Adrenal gland (tissue), 9 donors: ENCODE measurements at regions not wholly inside any gene's neighbourhood (a gene's known extent, or its start where the extent isn't known, plus 50 kb on each side); places are given as distances from the start of the nearest gene placed in this dataset.

Experiments used
- DNase-seq, 7 donors: peaks; one replicate each; pipeline ENCODE4 v3.0.0-alpha.2; 2019 to 2020
- H3K27ac ChIP-seq, 5 donors: fragments of 200-600 bp; sonication (generic) in 4 of 5; 1 replicate in 3 of 5; 2 replicates in 2 of 5; pipeline versions ENCODE4 v1.5.1 to v1.8.0; 2016 to 2020; ENCODE audit warnings: mild to moderate bottlenecking in 1 of 5
- H3K27me3 ChIP-seq: fragments of 200-600 bp; 2 replicates; pipeline ENCODE4 v1.8.0; 2021
- H3K36me3 ChIP-seq, 2 donors: fragments of 200-600 bp; replicated peaks in 1 of 2; 1 replicate in 1 of 2; 2 replicates in 1 of 2; pipeline versions ENCODE4 v1.5.1 to v1.8.0; 2018 to 2022
- H3K4me1 ChIP-seq, 2 donors: fragments of 200-600 bp; replicated peaks in 1 of 2; 1 replicate in 1 of 2; 2 replicates in 1 of 2; pipeline versions ENCODE4 v1.5.1 to v1.8.0; 2018 to 2021
- H3K4me3 ChIP-seq, 4 donors: fragments of 200-600 bp; sonication (generic) in 3 of 4; one replicate each; pipeline ENCODE4 v1.5.1; 2016 to 2018
- H3K9me3 ChIP-seq, 3 donors: fragments of 200-600 bp; sonication (generic) in 1 of 3; replicated peaks in 1 of 3; 1 replicate in 2 of 3; 2 replicates in 1 of 3; pipeline versions ENCODE4 v1.5.1 to v1.8.0; 2016 to 2021
- CTCF ChIP-seq, 6 experiments: fragments of 450-650 bp in 4 of 6; fragments of 200-600 bp in 2 of 6; sonication (generic) in 1 of 6; IDR thresholded peaks; 1 replicate in 5 of 6; 2 replicates in 1 of 6; pipeline versions ENCODE4 v1.5.1 to v1.8.0; 2016 to 2021; ENCODE audit warnings: antibody characterized with exemption in 6 of 6, mild to moderate bottlenecking in 2 of 6, moderate library complexity in 1 of 6
- POLR2A ChIP-seq, 2 donors: fragments of 450-650 bp; IDR thresholded peaks; one replicate each; pipeline ENCODE4 v1.6.1; 2017; ENCODE audit warnings: antibody characterized with exemption in 2 of 2, mild to moderate bottlenecking in 2 of 2, moderate library complexity in 1 of 2
- WGBS, 4 donors: extraction: QIAGEN DNeasy Blood & Tissue Kit in 2 of 4; methylation state at CpG; one replicate each; pipeline versions ENCODE4 v1.1.5 to v1.1.7; 2013 to 2017; 5-methylcytosine and 5-hydroxymethylcytosine counted together
- intact Hi-C, 2 donors: fragments of 100-400 bp; cut with DNase I; formaldehyde crosslinking; loops; one replicate each; pipeline versions ENCODE4 v1.14.1 to v1.15.0; 2022 to 2023
- donor health status: healthy with polysubstance abuse.
- donor health status: Bipolar disorder and iron deficiency.
- donor health status: DM: yes; HTN: yes; CAD: no.
- donor health status: DM: no; HTN: no; CAD: no.
- donor health status: DM: no; HTN: no; CAD: no.

- no peak for TF ChIP-seq CTCF (IDR thresholded peaks at IDR 0.05)
- no peak for TF ChIP-seq POLR2A (IDR thresholded peaks at IDR 0.05)
- intact Hi-C loops: no loop called here
- WGBS, 4 donors: 38 to 53% (median 44%) methylated on average over 6 to 7 of the region's 7 CpGs
- DNase-seq: no peak
- no peak overlapping the region for H3K4me3 ChIP-seq
- no peak overlapping the region for H3K27ac ChIP-seq
- no peaks in the 10 kb centered on the region for H3K4me1 ChIP-seq
- peaks cover 3% of the 10 kb centered on the region for H3K27me3 ChIP-seq
- no peaks in the 10 kb centered on the region for H3K36me3 ChIP-seq
- H3K9me3 ChIP-seq: no peaks in the 10 kb centered on the region
Measured at GRCh38 chr16:54412777-54413455, 126.3 kb upstream of the IRX3 start.

- Histone ChIP-seq H3K27me3 (peaks cover 3% of the 10 kb centered on the region), H3K4me1 (no peaks in the 10 kb centered on the region), H3K9me3 (no peaks in the 10 kb centered on the region), H3K36me3 (no peaks in the 10 kb centered on the region), H3K4me3 (no peak overlapping the region), H3K27ac (no peak overlapping the region)
- 12 to 23% (median 14%) methylated on average over 11 of the region's 11 CpGs for whole genome bisulfite sequencing, 4 donors
- TF ChIP-seq CTCF (IDR thresholded peaks at IDR 0.05) (no peak), POLR2A (IDR thresholded peaks at IDR 0.05) (no peak)
- intact Hi-C loops: no loop called here
- no peak for DNase-seq
Measured at GRCh38 chr16:54412037-54412436, 125.5 kb upstream of the IRX3 start.

GRCh38 chr16:54411544-54411943, 125.0 kb upstream of the IRX3 start:
- H3K36me3 ChIP-seq: no peaks in the 10 kb centered on the region
- WGBS, 4 donors: 18 to 36% (median 30%) methylated on average over 11 of the region's 11 CpGs
- H3K4me3 ChIP-seq: no peak overlapping the region
- peak in 3 of 7 donors; percentile 15 to 66 (median 43) for DNase-seq
- peak overlapping the region in 1 of 5 donors; percentile 22 for H3K27ac ChIP-seq
- intact Hi-C loops: no loop called here
- TF ChIP-seq POLR2A (IDR thresholded peaks at IDR 0.05) (no peak), CTCF (IDR thresholded peaks at IDR 0.05) (no peak)
- H3K4me1 ChIP-seq: no peaks in the 10 kb centered on the region
- H3K27me3 ChIP-seq: peaks cover 3% of the 10 kb centered on the region
- H3K9me3 ChIP-seq: no peaks in the 10 kb centered on the region

- Histone ChIP-seq H3K9me3 (no peaks in the 10 kb centered on the region), H3K4me1 (no peaks in the 10 kb centered on the region), H3K36me3 (no peaks in the 10 kb centered on the region), H3K27me3 (peaks cover 3% of the 10 kb centered on the region), H3K4me3 (no peak overlapping the region), H3K27ac (no peak overlapping the region)
- no peak for DNase-seq
- TF ChIP-seq POLR2A (IDR thresholded peaks at IDR 0.05): no peak
- no peak for TF ChIP-seq CTCF (IDR thresholded peaks at IDR 0.05)
- intact Hi-C loops: no loop called here
- 62 to 76% (median 71%) methylated on average over 7 to 8 of the region's 8 CpGs for WGBS, 4 donors
Measured at GRCh38 chr16:54409982-54410381, 123.4 kb upstream of the IRX3 start.
